ENCODE measurements at regions not wholly inside any gene's neighbourhood (a gene's known extent, or its start where the extent isn't known, plus 50 kb on each side); places are given as distances from the start of the nearest gene placed in this dataset.

- no peak for TF ChIP-seq SUZ12 (IDR thresholded peaks at IDR 0.05)
- no peak for TF ChIP-seq FOXK2 (IDR thresholded peaks at IDR 0.05)
- no peak for TF ChIP-seq FOXA1 (IDR thresholded peaks at IDR 0.05)
- no peak for TF ChIP-seq ZNF384 (IDR thresholded peaks at IDR 0.05)
- TF ChIP-seq ARNT (IDR thresholded peaks at IDR 0.05): no peak
- no peak for TF ChIP-seq CTBP1 (IDR thresholded peaks at IDR 0.05; ENCODE audit: borderline replicate concordance)
- TF ChIP-seq BHLHE40 (IDR thresholded peaks at IDR 0.05; ENCODE audit: borderline replicate concordance): no peak
- no peak for TF ChIP-seq HDGF (IDR thresholded peaks at IDR 0.05; ENCODE audit: borderline replicate concordance)
- no peak for TF ChIP-seq ELF4 (IDR thresholded peaks at IDR 0.05)
- TF ChIP-seq PKNOX1 (IDR thresholded peaks at IDR 0.05): no peak
- TF ChIP-seq FOXM1 (IDR thresholded peaks at IDR 0.05; ENCODE audit: borderline replicate concordance): no peak
These were observed 164.6 kb upstream of the DMRT1 start for GRCh38 chr9:676780-677438.

Data from HEK293T (cell line).